ENCODE measurements at regions not wholly inside any gene's neighbourhood (a gene's known extent, or its start where the extent isn't known, plus 50 kb on each side); places are given as distances from the start of the nearest gene placed in this dataset.

- H3K27ac Mint-ChIP-seq = no peak overlapping the region
- no peak for ATAC-seq
- ChIA-PET CTCF (interaction anchor here (1.0 kb wide), 1 partner anchor 19 kb away, joined by 3 read pairs; no protein-coding TSS in a partner anchor), POLR2A (no interaction called here)
- no peak for DNase-seq
- peaks cover 2% of the 10 kb centered on the region for H3K27me3 Mint-ChIP-seq (ENCODE audit: low read depth)
- no peak overlapping the region for H3K4me3 Mint-ChIP-seq
- no peaks in the 10 kb centered on the region for H3K36me3 Mint-ChIP-seq (ENCODE audit: low read depth)
- no peaks in the 10 kb centered on the region for H3K9me3 Mint-ChIP-seq (ENCODE audit: insufficient read depth)
- no peaks in the 10 kb centered on the region for H3K4me1 Mint-ChIP-seq (ENCODE audit: low read depth)
These were observed 150.9 kb downstream of the CD8B2 start for GRCh38 chr2:106638043-106638442.

GRCh38 chr2:106638580-106638979, 151.4 kb downstream of the CD8B2 start:
- DNase-seq (no peak), ATAC-seq (no peak)
- CTCF ChIA-PET = interaction anchor here (1.0 kb wide), 1 partner anchor 18 kb away, joined by 3 read pairs; no protein-coding TSS in a partner anchor
- Mint-ChIP-seq H3K27me3 (ENCODE audit: low read depth) (peaks cover 2% of the 10 kb centered on the region), H3K4me1 (ENCODE audit: low read depth) (no peaks in the 10 kb centered on the region), H3K27ac (no peak overlapping the region), H3K36me3 (ENCODE audit: low read depth) (no peaks in the 10 kb centered on the region), H3K9me3 (ENCODE audit: insufficient read depth) (no peaks in the 10 kb centered on the region), H3K4me3 (no peak overlapping the region)
- POLR2A ChIA-PET = no interaction called here

GRCh38 chr2:106642679-106643078, 155.5 kb downstream of the CD8B2 start:
- ATAC-seq (no peak), DNase-seq (no peak)
- Mint-ChIP-seq H3K36me3 (ENCODE audit: low read depth) (no peaks in the 10 kb centered on the region), H3K4me3 (no peak overlapping the region), H3K4me1 (ENCODE audit: low read depth) (no peaks in the 10 kb centered on the region), H3K27me3 (ENCODE audit: low read depth) (no peaks in the 10 kb centered on the region), H3K9me3 (ENCODE audit: insufficient read depth) (no peaks in the 10 kb centered on the region), H3K27ac (no peak overlapping the region)
- POLR2A ChIA-PET = no interaction called here
- CTCF ChIA-PET = no interaction called here

- CTCF ChIA-PET = no interaction called here
- peaks cover 2% of the 10 kb centered on the region for H3K27me3 Mint-ChIP-seq (ENCODE audit: low read depth)
These were observed 157.5 kb downstream of the CD8B2 start for GRCh38 chr2:106644623-106645022.

GRCh38 chr2:106646605-106647004, 159.4 kb downstream of the CD8B2 start:
- H3K27ac Mint-ChIP-seq = no peak overlapping the region
- POLR2A ChIA-PET = no interaction called here
- no peak for DNase-seq
- no peak for ATAC-seq
- CTCF ChIA-PET = no interaction called here
- no peaks in the 10 kb centered on the region for H3K4me1 Mint-ChIP-seq (ENCODE audit: low read depth)
- H3K27me3 Mint-ChIP-seq (ENCODE audit: low read depth) = peaks cover 2% of the 10 kb centered on the region
- no peak overlapping the region for H3K4me3 Mint-ChIP-seq
- H3K9me3 Mint-ChIP-seq (ENCODE audit: insufficient read depth) = no peaks in the 10 kb centered on the region
- no peaks in the 10 kb centered on the region for H3K36me3 Mint-ChIP-seq (ENCODE audit: low read depth)

More at GRCh38 chr2:106644623-106645022, 157.5 kb downstream of the CD8B2 start:
- DNase-seq (no peak), ATAC-seq (no peak)
- Mint-ChIP-seq H3K27ac (no peak overlapping the region), H3K4me1 (ENCODE audit: low read depth) (no peaks in the 10 kb centered on the region), H3K36me3 (ENCODE audit: low read depth) (no peaks in the 10 kb centered on the region), H3K9me3 (ENCODE audit: insufficient read depth) (no peaks in the 10 kb centered on the region), H3K4me3 (no peak overlapping the region)
- POLR2A ChIA-PET = no interaction called here

- DNase-seq (no peak), ATAC-seq (no peak)
- Mint-ChIP-seq H3K27ac (no peak overlapping the region), H3K27me3 (ENCODE audit: low read depth) (peaks cover 7% of the 10 kb centered on the region), H3K4me3 (no peak overlapping the region), H3K4me1 (ENCODE audit: low read depth) (no peaks in the 10 kb centered on the region), H3K9me3 (ENCODE audit: insufficient read depth) (no peaks in the 10 kb centered on the region), H3K36me3 (ENCODE audit: low read depth) (no peaks in the 10 kb centered on the region)
- ChIA-PET CTCF (no interaction called here), POLR2A (no interaction called here)
These were observed 162.1 kb downstream of the CD8B2 start for GRCh38 chr2:106649306-106649705.

GRCh38 chr2:106653465-106653864, 166.3 kb downstream of the CD8B2 start:
- H3K27me3 Mint-ChIP-seq (ENCODE audit: low read depth) = peaks cover 7% of the 10 kb centered on the region
- CTCF ChIA-PET = no interaction called here

GRCh38 chr2:106658616-106659015, 171.5 kb downstream of the CD8B2 start:
- no peaks in the 10 kb centered on the region for H3K9me3 Mint-ChIP-seq (ENCODE audit: insufficient read depth)
- ChIA-PET CTCF (no interaction called here), POLR2A (no interaction called here)
- no peak for DNase-seq
- no peak for ATAC-seq
- H3K4me3 Mint-ChIP-seq = no peak overlapping the region
- peaks cover 2% of the 10 kb centered on the region for H3K27me3 Mint-ChIP-seq (ENCODE audit: low read depth)
- no peak overlapping the region for H3K27ac Mint-ChIP-seq
- H3K4me1 Mint-ChIP-seq (ENCODE audit: low read depth) = no peaks in the 10 kb centered on the region
- no peaks in the 10 kb centered on the region for H3K36me3 Mint-ChIP-seq (ENCODE audit: low read depth)

More at GRCh38 chr2:106653465-106653864, 166.3 kb downstream of the CD8B2 start:
- H3K4me1 Mint-ChIP-seq (ENCODE audit: low read depth) = no peaks in the 10 kb centered on the region
- POLR2A ChIA-PET = no interaction called here
- ATAC-seq (no peak), DNase-seq (no peak)
- no peak overlapping the region for H3K4me3 Mint-ChIP-seq
- H3K9me3 Mint-ChIP-seq (ENCODE audit: insufficient read depth) = no peaks in the 10 kb centered on the region
- no peak overlapping the region for H3K27ac Mint-ChIP-seq
- H3K36me3 Mint-ChIP-seq (ENCODE audit: low read depth) = no peaks in the 10 kb centered on the region

GRCh38 chr2:106664669-106665068, 177.5 kb downstream of the CD8B2 start:
- POLR2A ChIA-PET = no interaction called here
- Mint-ChIP-seq H3K36me3 (ENCODE audit: low read depth) (no peaks in the 10 kb centered on the region), H3K4me3 (no peak overlapping the region), H3K27me3 (ENCODE audit: low read depth) (peaks cover 2% of the 10 kb centered on the region), H3K9me3 (ENCODE audit: insufficient read depth) (no peaks in the 10 kb centered on the region), H3K27ac (no peak overlapping the region), H3K4me1 (ENCODE audit: low read depth) (no peaks in the 10 kb centered on the region)
- CTCF ChIA-PET = no interaction called here
- DNase-seq (no peak), ATAC-seq (no peak)

GRCh38 chr2:106667478-106668070, 180.4 kb downstream of the CD8B2 start:
- POLR2A ChIA-PET = no interaction called here
- H3K4me3 Mint-ChIP-seq = no peak overlapping the region
- ATAC-seq = no peak
- DNase-seq = no peak
- H3K4me1 Mint-ChIP-seq (ENCODE audit: low read depth) = no peaks in the 10 kb centered on the region
- CTCF ChIA-PET = no interaction called here
- H3K27me3 Mint-ChIP-seq (ENCODE audit: low read depth) = no peaks in the 10 kb centered on the region
- H3K9me3 Mint-ChIP-seq (ENCODE audit: insufficient read depth) = no peaks in the 10 kb centered on the region
- H3K36me3 Mint-ChIP-seq (ENCODE audit: low read depth) = no peaks in the 10 kb centered on the region
- no peak overlapping the region for H3K27ac Mint-ChIP-seq

GRCh38 chr2:106685180-106685897, 198.2 kb downstream of the CD8B2 start:
- Mint-ChIP-seq H3K9me3 (ENCODE audit: insufficient read depth) (peaks cover 4% of the 10 kb centered on the region), H3K27ac (no peak overlapping the region), H3K36me3 (ENCODE audit: low read depth) (no peaks in the 10 kb centered on the region), H3K27me3 (ENCODE audit: low read depth) (peaks cover 2% of the 10 kb centered on the region), H3K4me1 (ENCODE audit: low read depth) (no peaks in the 10 kb centered on the region), H3K4me3 (no peak overlapping the region)
- DNase-seq (no peak), ATAC-seq (no peak)
- ChIA-PET CTCF (no interaction called here), POLR2A (no interaction called here)

GRCh38 chr2:106686814-106687213, 199.2 kb downstream of the ST6GAL2 start:
- no peaks in the 10 kb centered on the region for H3K36me3 Mint-ChIP-seq (ENCODE audit: low read depth)

More at GRCh38 chr2:106686814-106687213, 199.2 kb downstream of the ST6GAL2 start:
- Mint-ChIP-seq H3K4me1 (ENCODE audit: low read depth) (no peaks in the 10 kb centered on the region), H3K27ac (no peak overlapping the region), H3K27me3 (ENCODE audit: low read depth) (peaks cover 2% of the 10 kb centered on the region), H3K4me3 (no peak overlapping the region), H3K9me3 (ENCODE audit: insufficient read depth) (peaks cover 4% of the 10 kb centered on the region)
- ChIA-PET CTCF (no interaction called here), POLR2A (no interaction called here)
- DNase-seq (no peak), ATAC-seq (no peak)
